Natural killer cell (primary cell): ENCODE measurements at regions not wholly inside any gene's neighbourhood (a gene's known extent, or its start where the extent isn't known, plus 50 kb on each side); places are given as distances from the start of the nearest gene placed in this dataset.

ENCODE experiments used
- ATAC-seq, 3 donors: fragments of 150-1000 bp in 2 of 3; fragments of 200-7000 bp in 1 of 3; cut with Tn5 transposase; 1 replicate in 1 of 3; 2 replicates in 2 of 3; pipeline ENCODE4 v1.10.0; 2021; ENCODE audit warnings: mild to moderate bottlenecking in 2 of 3, moderate library complexity in 2 of 3
- DNase-seq, 2 donors: peaks; one replicate each; pipeline versions ENCODE4 v3.0.0 to v3.0.0-alpha.2; 2013 to 2021; ENCODE audit warnings: mixed read lengths in 1 of 2
- H3K27ac ChIP-seq: one replicate; pipeline ENCODE4 v1.5.1; 2013; ENCODE audit warnings: mild to moderate bottlenecking, low read length
- H3K27me3 ChIP-seq: one replicate; pipeline ENCODE4 v1.6.1; 2013; ENCODE audit warnings: low read length; ENCODE audit not compliant: control insufficient read depth, insufficient read depth
- H3K36me3 ChIP-seq: one replicate; pipeline ENCODE4 v1.6.1; 2013; ENCODE audit warnings: low read length; ENCODE audit not compliant: control insufficient read depth, insufficient read depth
- H3K4me1 ChIP-seq: one replicate; pipeline ENCODE4 v1.6.1; 2013; ENCODE audit warnings: low read length; ENCODE audit not compliant: control insufficient read depth, insufficient read depth
- H3K4me3 ChIP-seq: one replicate; pipeline ENCODE4 v1.5.1; 2013; ENCODE audit warnings: low read length
- H3K9me3 ChIP-seq: one replicate; pipeline ENCODE4 v1.6.1; 2013; ENCODE audit warnings: low read length; ENCODE audit not compliant: control insufficient read depth, insufficient read depth
- H3K27ac Mint-ChIP-seq, 2 donors: one replicate each; pipeline ENCODE4 v1.8.0; 2022; ENCODE audit warnings: mild to moderate bottlenecking in 2 of 2, mixed read lengths in 2 of 2, moderate library complexity in 1 of 2
- H3K27me3 Mint-ChIP-seq, 2 donors: one replicate each; pipeline ENCODE4 v1.8.0; 2022; ENCODE audit warnings: low read depth in 2 of 2, mixed read lengths in 2 of 2
- H3K36me3 Mint-ChIP-seq: one replicate; pipeline ENCODE4 v1.8.0; 2022; ENCODE audit warnings: mixed read lengths
- H3K4me1 Mint-ChIP-seq, 2 donors: one replicate each; pipeline ENCODE4 v1.8.0; 2022; ENCODE audit warnings: mixed read lengths in 2 of 2
- H3K4me3 Mint-ChIP-seq: one replicate; pipeline ENCODE4 v1.8.0; 2022; ENCODE audit warnings: mild to moderate bottlenecking, moderate library complexity, mixed read lengths
- H3K9me3 Mint-ChIP-seq, 2 donors: one replicate each; pipeline ENCODE4 v1.8.0; 2022; ENCODE audit warnings: mixed read lengths in 2 of 2
- WGBS: methylation state at CpG from one replicate; pipeline ENCODE4 v1.1.7; 2013; ENCODE audit warnings: missing lambda C conversion rate; ENCODE audit not compliant: insufficient coverage; 5-methylcytosine and 5-hydroxymethylcytosine counted together
- intact Hi-C: fragments of 100-400 bp; cut with micrococcal nuclease; formaldehyde crosslinking; loops from one replicate; pipeline ENCODE4 v1.14.2; 2022
- TF ChIP-seq, protein P1 (sequence below): fragments of 200-600 bp; IDR thresholded peaks from one replicate; pipeline ENCODE4 v1.8.0; 2022; ENCODE audit warnings: antibody characterized with exemption

DNA sequence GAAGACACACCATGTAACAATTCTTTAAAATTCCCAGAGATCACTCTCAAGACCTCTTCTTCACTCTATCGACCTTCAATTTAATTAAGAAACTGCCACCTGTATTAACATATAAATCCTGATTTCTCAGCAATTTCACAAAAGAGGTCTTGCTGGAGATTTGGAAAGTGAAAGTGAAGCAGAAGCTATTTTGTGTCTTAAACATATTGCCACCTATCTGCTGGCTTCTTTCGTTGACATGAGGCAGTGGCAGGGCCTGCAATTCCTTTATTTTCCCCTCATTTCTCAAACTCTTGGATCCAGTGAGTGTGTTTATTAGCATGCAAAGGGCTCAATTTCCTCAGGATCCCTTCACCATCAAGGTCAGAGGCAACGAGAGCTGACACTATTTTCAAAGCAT lies 780.2 kb upstream of the SLITRK1 start:
- Mint-ChIP-seq H3K27ac (no peak overlapping the region), H3K27me3 (no peaks in the 10 kb centered on the region), H3K36me3 (no peaks in the 10 kb centered on the region), H3K4me3 (no peak overlapping the region), H3K9me3 (peaks cover 18 to 19% of the 10 kb centered on the region in 2 donors), H3K4me1 (no peaks in the 10 kb centered on the region)
- intact Hi-C loops, result no loop called here
- no peaks in the 10 kb centered on the region for H3K4me1 ChIP-seq
- no peaks in the 10 kb centered on the region for H3K9me3 ChIP-seq
- H3K27me3 ChIP-seq, result no peaks in the 10 kb centered on the region
- H3K27ac ChIP-seq, result no peak overlapping the region
- TF ChIP-seq, protein P1, sequence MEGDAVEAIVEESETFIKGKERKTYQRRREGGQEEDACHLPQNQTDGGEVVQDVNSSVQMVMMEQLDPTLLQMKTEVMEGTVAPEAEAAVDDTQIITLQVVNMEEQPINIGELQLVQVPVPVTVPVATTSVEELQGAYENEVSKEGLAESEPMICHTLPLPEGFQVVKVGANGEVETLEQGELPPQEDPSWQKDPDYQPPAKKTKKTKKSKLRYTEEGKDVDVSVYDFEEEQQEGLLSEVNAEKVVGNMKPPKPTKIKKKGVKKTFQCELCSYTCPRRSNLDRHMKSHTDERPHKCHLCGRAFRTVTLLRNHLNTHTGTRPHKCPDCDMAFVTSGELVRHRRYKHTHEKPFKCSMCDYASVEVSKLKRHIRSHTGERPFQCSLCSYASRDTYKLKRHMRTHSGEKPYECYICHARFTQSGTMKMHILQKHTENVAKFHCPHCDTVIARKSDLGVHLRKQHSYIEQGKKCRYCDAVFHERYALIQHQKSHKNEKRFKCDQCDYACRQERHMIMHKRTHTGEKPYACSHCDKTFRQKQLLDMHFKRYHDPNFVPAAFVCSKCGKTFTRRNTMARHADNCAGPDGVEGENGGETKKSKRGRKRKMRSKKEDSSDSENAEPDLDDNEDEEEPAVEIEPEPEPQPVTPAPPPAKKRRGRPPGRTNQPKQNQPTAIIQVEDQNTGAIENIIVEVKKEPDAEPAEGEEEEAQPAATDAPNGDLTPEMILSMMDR, result no peak
- 50% methylated on average over 3 of the region's 3 CpGs for WGBS
- DNase-seq (no peak), ATAC-seq (no peak)
- no peaks in the 10 kb centered on the region for H3K36me3 ChIP-seq
- no peak overlapping the region for H3K4me3 ChIP-seq

DNA sequence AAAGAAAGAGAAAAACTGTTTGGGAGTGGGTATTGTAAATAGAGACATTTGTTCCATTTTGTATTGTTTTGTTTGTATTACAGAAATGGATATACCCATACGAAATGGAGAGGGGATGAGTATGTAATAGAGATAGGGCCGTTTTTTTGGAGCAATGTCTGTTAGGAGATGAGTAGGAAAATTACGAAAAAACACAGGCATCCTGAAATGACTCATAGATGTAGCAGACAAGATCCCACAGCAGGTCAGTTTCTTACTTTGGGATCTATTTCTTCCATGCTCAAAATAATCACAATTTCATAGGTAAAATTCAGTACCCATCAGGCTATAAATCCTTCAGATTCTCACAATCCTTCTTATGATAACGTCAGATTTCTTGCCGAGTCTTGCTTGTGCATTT lies 779.4 kb upstream of the SLITRK1 start:
- ATAC-seq, result no peak
- no peak overlapping the region for H3K27ac Mint-ChIP-seq
- no peaks in the 10 kb centered on the region for H3K9me3 ChIP-seq
- no peak overlapping the region for H3K4me3 ChIP-seq
- no peak overlapping the region for H3K27ac ChIP-seq
- TF ChIP-seq, protein P1, result no peak
- intact Hi-C loops, result no loop called here
- H3K4me1 Mint-ChIP-seq, result no peaks in the 10 kb centered on the region
- DNase-seq, result no peak
- H3K27me3 Mint-ChIP-seq, result no peaks in the 10 kb centered on the region
- H3K9me3 Mint-ChIP-seq, result peaks cover 16 to 19% of the 10 kb centered on the region in 2 donors
- no peaks in the 10 kb centered on the region for H3K27me3 ChIP-seq
- H3K4me3 Mint-ChIP-seq, result no peak overlapping the region
- no peaks in the 10 kb centered on the region for H3K36me3 ChIP-seq
- H3K36me3 Mint-ChIP-seq, result no peaks in the 10 kb centered on the region
- 81% methylated on average over 5 of the region's 5 CpGs for WGBS
- H3K4me1 ChIP-seq, result no peaks in the 10 kb centered on the region

DNA sequence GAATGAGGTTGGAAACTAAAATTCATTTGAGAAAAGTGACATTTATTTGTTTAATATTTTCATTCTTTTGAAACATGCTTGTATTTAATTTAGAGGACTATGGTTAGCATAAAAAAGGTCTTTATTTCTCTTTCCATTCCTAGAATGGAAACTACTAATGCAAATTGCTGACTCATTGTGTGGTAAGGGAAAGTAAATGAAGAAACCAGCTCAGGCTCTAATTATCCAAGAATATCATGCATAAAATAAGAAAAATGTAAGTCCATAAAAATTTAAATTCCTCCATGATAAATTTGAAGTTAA lies 777.0 kb upstream of the SLITRK1 start:
- no peak overlapping the region for H3K4me3 Mint-ChIP-seq

More for the DNA sequence above, 777.0 kb upstream of the SLITRK1 start:
- Histone ChIP-seq H3K27ac (no peak overlapping the region), H3K9me3 (no peaks in the 10 kb centered on the region), H3K4me1 (no peaks in the 10 kb centered on the region), H3K27me3 (no peaks in the 10 kb centered on the region), H3K36me3 (no peaks in the 10 kb centered on the region), H3K4me3 (no peak overlapping the region)
- ATAC-seq, result no peak
- DNase-seq, result no peak
- peaks cover 12 to 18% of the 10 kb centered on the region in 2 donors for H3K9me3 Mint-ChIP-seq
- no peak overlapping the region for H3K27ac Mint-ChIP-seq
- no peaks in the 10 kb centered on the region for H3K36me3 Mint-ChIP-seq
- H3K27me3 Mint-ChIP-seq, result no peaks in the 10 kb centered on the region
- intact Hi-C loops, result no loop called here
- TF ChIP-seq, protein P1, result no peak
- no peaks in the 10 kb centered on the region for H3K4me1 Mint-ChIP-seq
